GM23248 (cell line): ENCODE measurements at regions not wholly inside any gene's neighbourhood (a gene's known extent, or its start where the extent isn't known, plus 50 kb on each side); places are given as distances from the start of the nearest gene placed in this dataset.
"Not testable (repeated sequence)": the region's sequence is repeated elsewhere in the genome, so short reads cannot be mapped to it uniquely, and the experiment has no call there.

Experiments used
- EZH2 ChIP-seq: fragments of 200-600 bp; sonication (generic); IDR thresholded peaks from 2 replicates; pipeline ENCODE4 v1.6.1; 2018; ENCODE audit warnings: antibody characterized with exemption, mild to moderate bottlenecking; ENCODE audit not compliant: insufficient read depth, poor library complexity, severe bottlenecking
- EZH2phosphoT487 ChIP-seq: fragments of 200-600 bp; sonication (generic); IDR thresholded peaks from 2 replicates; pipeline ENCODE4 v1.6.1; 2018; ENCODE audit warnings: antibody characterized with exemption, moderate library complexity, mild to moderate bottlenecking, low read depth; ENCODE audit not compliant: insufficient read depth

DNA sequence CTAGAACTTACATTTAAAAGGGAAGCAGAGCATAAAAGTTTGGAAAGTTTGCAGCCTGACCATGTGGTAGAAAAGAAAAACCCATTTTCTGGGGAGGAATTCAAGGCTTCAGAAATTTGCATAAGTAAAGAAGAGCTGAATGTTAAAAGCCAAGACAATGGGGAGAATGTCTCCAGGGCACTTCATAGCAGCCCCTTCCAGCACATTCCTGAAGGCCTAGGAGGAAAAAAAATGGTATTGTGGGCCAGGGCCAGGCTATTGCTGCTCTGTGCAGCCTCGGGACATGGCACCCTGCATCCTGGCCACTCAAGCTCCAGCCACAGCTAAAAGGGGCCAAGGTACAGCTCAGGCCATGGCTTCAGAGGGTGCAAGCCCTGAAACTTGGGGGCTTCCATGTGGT lies 474.2 kb upstream of the MDGA2 start:
- not testable (repeated sequence) for TF ChIP-seq EZH2, EZH2phosphoT487
